ENCODE measurements at regions not wholly inside any gene's neighbourhood (a gene's known extent, or its start where the extent isn't known, plus 50 kb on each side); places are given as distances from the start of the nearest gene placed in this dataset.

- peaks cover 0 to 3% of the 10 kb centered on the region in 2 donors for H3K4me1 Mint-ChIP-seq (ENCODE audit: low read depth in 2 of 2)
- H3K27me3 Mint-ChIP-seq: peaks cover 9 to 20% of the 10 kb centered on the region in 2 donors
- H3K9me3 Mint-ChIP-seq: peaks cover 0 to 3% of the 10 kb centered on the region in 2 donors
- no peak overlapping the region for H3K4me3 Mint-ChIP-seq
- ATAC-seq (replicated peaks) (no peak), DNase-seq (no peak)
- H3K27ac Mint-ChIP-seq: no peak overlapping the region
- H3K36me3 Mint-ChIP-seq (ENCODE audit: insufficient read depth): no peaks in the 10 kb centered on the region
These were observed 150.9 kb upstream of the E2F8 start for GRCh38 chr11:19391652-19392051.

GRCh38 chr11:19391026-19391425 lies 150.3 kb upstream of the E2F8 start:
- Mint-ChIP-seq H3K4me1 (ENCODE audit: low read depth in 2 of 2) (peaks cover 0 to 3% of the 10 kb centered on the region in 2 donors), H3K4me3 (no peak overlapping the region), H3K9me3 (peaks cover 0 to 3% of the 10 kb centered on the region in 2 donors), H3K36me3 (ENCODE audit: insufficient read depth) (no peaks in the 10 kb centered on the region), H3K27me3 (peaks cover 12 to 25% of the 10 kb centered on the region in 2 donors), H3K27ac (no peak overlapping the region)
- DNase-seq: no peak
- ATAC-seq (replicated peaks): no peak

- peaks cover 0 to 3% of the 10 kb centered on the region in 2 donors for H3K9me3 Mint-ChIP-seq
- no peaks in the 10 kb centered on the region for H3K36me3 Mint-ChIP-seq (ENCODE audit: insufficient read depth)
- ATAC-seq (replicated peaks) (no peak), DNase-seq (no peak)
- H3K4me3 Mint-ChIP-seq: no peak overlapping the region
- H3K27me3 Mint-ChIP-seq: peaks cover 12 to 25% of the 10 kb centered on the region in 2 donors
- H3K4me1 Mint-ChIP-seq (ENCODE audit: low read depth in 2 of 2): peaks cover 0 to 3% of the 10 kb centered on the region in 2 donors
- no peak overlapping the region for H3K27ac Mint-ChIP-seq
These were observed 149.1 kb upstream of the E2F8 start for GRCh38 chr11:19389787-19390303.

- Mint-ChIP-seq H3K4me1 (ENCODE audit: low read depth in 2 of 2) (no peaks in the 10 kb centered on the region), H3K27ac (no peak overlapping the region), H3K9me3 (no peaks in the 10 kb centered on the region), H3K36me3 (ENCODE audit: insufficient read depth) (peaks cover 3% of the 10 kb centered on the region), H3K4me3 (no peak overlapping the region), H3K27me3 (peaks cover 50 to 65% of the 10 kb centered on the region in 2 donors)
- no peak for ATAC-seq (replicated peaks)
- no peak for DNase-seq
These were observed 141.4 kb upstream of the E2F8 start for GRCh38 chr11:19382131-19382611.

- no peak overlapping the region for H3K27ac Mint-ChIP-seq
- peaks cover 53 to 63% of the 10 kb centered on the region in 2 donors for H3K27me3 Mint-ChIP-seq
These were observed 139.6 kb upstream of the E2F8 start for GRCh38 chr11:19380375-19380774.

GRCh38 chr11:19379465-19379864 lies 138.7 kb upstream of the E2F8 start:
- Mint-ChIP-seq H3K36me3 (ENCODE audit: insufficient read depth) (peaks cover 3% of the 10 kb centered on the region), H3K4me1 (ENCODE audit: low read depth in 2 of 2) (no peaks in the 10 kb centered on the region), H3K27me3 (peaks cover 61 to 72% of the 10 kb centered on the region in 2 donors), H3K4me3 (no peak overlapping the region), H3K27ac (no peak overlapping the region), H3K9me3 (no peaks in the 10 kb centered on the region)
- ATAC-seq (replicated peaks) (no peak), DNase-seq (no peak)

More at GRCh38 chr11:19380375-19380774, 139.6 kb upstream of the E2F8 start:
- H3K4me1 Mint-ChIP-seq (ENCODE audit: low read depth in 2 of 2): no peaks in the 10 kb centered on the region
- no peaks in the 10 kb centered on the region for H3K9me3 Mint-ChIP-seq
- H3K4me3 Mint-ChIP-seq: no peak overlapping the region
- peaks cover 3% of the 10 kb centered on the region for H3K36me3 Mint-ChIP-seq (ENCODE audit: insufficient read depth)
- no peak for ATAC-seq (replicated peaks)
- DNase-seq: no peak

- Mint-ChIP-seq H3K4me3 (no peak overlapping the region), H3K36me3 (ENCODE audit: insufficient read depth) (peaks cover 3% of the 10 kb centered on the region), H3K9me3 (no peaks in the 10 kb centered on the region), H3K27ac (peak overlapping the region in 1 of 2 donors; percentile 0), H3K4me1 (ENCODE audit: low read depth in 2 of 2) (no peaks in the 10 kb centered on the region), H3K27me3 (peaks cover 62 to 75% of the 10 kb centered on the region in 2 donors)
- no peak for ATAC-seq (replicated peaks)
- DNase-seq: no peak
These were observed 138.1 kb upstream of the E2F8 start for GRCh38 chr11:19378814-19379213.

GRCh38 chr11:19377881-19378280 lies 137.1 kb upstream of the E2F8 start:
- Mint-ChIP-seq H3K27me3 (peaks cover 57 to 68% of the 10 kb centered on the region in 2 donors), H3K4me1 (ENCODE audit: low read depth in 2 of 2) (no peaks in the 10 kb centered on the region), H3K9me3 (no peaks in the 10 kb centered on the region), H3K36me3 (ENCODE audit: insufficient read depth) (peaks cover 3% of the 10 kb centered on the region), H3K27ac (no peak overlapping the region), H3K4me3 (no peak overlapping the region)
- DNase-seq: no peak
- no peak for ATAC-seq (replicated peaks)

- ATAC-seq (replicated peaks) (no peak), DNase-seq (no peak)
- Mint-ChIP-seq H3K9me3 (no peaks in the 10 kb centered on the region), H3K36me3 (ENCODE audit: insufficient read depth) (peaks cover 3% of the 10 kb centered on the region), H3K27ac (no peak overlapping the region), H3K4me3 (no peak overlapping the region), H3K4me1 (ENCODE audit: low read depth in 2 of 2) (no peaks in the 10 kb centered on the region), H3K27me3 (peaks cover 41 to 48% of the 10 kb centered on the region in 2 donors)
These were observed 134.7 kb upstream of the E2F8 start for GRCh38 chr11:19375440-19375839.

- H3K4me3 Mint-ChIP-seq: no peak overlapping the region
- H3K4me1 Mint-ChIP-seq (ENCODE audit: low read depth in 2 of 2): no peaks in the 10 kb centered on the region
- no peak for ATAC-seq (replicated peaks)
- peaks cover 29 to 42% of the 10 kb centered on the region in 2 donors for H3K27me3 Mint-ChIP-seq
- DNase-seq: no peak
- no peak overlapping the region for H3K27ac Mint-ChIP-seq
- H3K9me3 Mint-ChIP-seq: no peaks in the 10 kb centered on the region
- H3K36me3 Mint-ChIP-seq (ENCODE audit: insufficient read depth): peaks cover 3% of the 10 kb centered on the region
These were observed 133.4 kb upstream of the E2F8 start for GRCh38 chr11:19374151-19374569.

GRCh38 chr11:19372381-19372780 lies 131.6 kb upstream of the E2F8 start:
- Mint-ChIP-seq H3K36me3 (ENCODE audit: insufficient read depth) (peaks cover 2% of the 10 kb centered on the region), H3K9me3 (no peaks in the 10 kb centered on the region), H3K27ac (no peak overlapping the region), H3K4me3 (no peak overlapping the region), H3K27me3 (peaks cover 23 to 38% of the 10 kb centered on the region in 2 donors), H3K4me1 (ENCODE audit: low read depth in 2 of 2) (no peaks in the 10 kb centered on the region)
- ATAC-seq (replicated peaks) (no peak), DNase-seq (no peak)

- Mint-ChIP-seq H3K4me3 (no peak overlapping the region), H3K27me3 (peaks cover 8 to 28% of the 10 kb centered on the region in 2 donors), H3K27ac (no peak overlapping the region), H3K4me1 (ENCODE audit: low read depth in 2 of 2) (no peaks in the 10 kb centered on the region), H3K9me3 (no peaks in the 10 kb centered on the region), H3K36me3 (ENCODE audit: insufficient read depth) (no peaks in the 10 kb centered on the region)
- DNase-seq (no peak), ATAC-seq (replicated peaks) (no peak)
These were observed 129.5 kb upstream of the E2F8 start for GRCh38 chr11:19370100-19370861.

- Mint-ChIP-seq H3K36me3 (ENCODE audit: insufficient read depth) (no peaks in the 10 kb centered on the region), H3K9me3 (no peaks in the 10 kb centered on the region), H3K27ac (no peak overlapping the region), H3K4me1 (ENCODE audit: low read depth in 2 of 2) (no peaks in the 10 kb centered on the region), H3K27me3 (peaks cover 0 to 25% of the 10 kb centered on the region in 2 donors), H3K4me3 (no peak overlapping the region)
- ATAC-seq (replicated peaks): no peak
- DNase-seq: no peak
These were observed 128.1 kb upstream of the E2F8 start for GRCh38 chr11:19368726-19369375.

Measured in effector memory CD8-positive, alpha-beta T cell (primary cell).